GM19452 (cell line): ENCODE measurements at regions not wholly inside any gene's neighbourhood (a gene's known extent, or its start where the extent isn't known, plus 50 kb on each side); places are given as distances from the start of the nearest gene placed in this dataset.

Experiments used
- ATAC-seq: cut with Tn5 transposase; IDR thresholded peaks from one replicate; pipeline ENCODE4 v1.9.1; 2021; ENCODE audit not compliant: unreplicated experiment

DNA sequence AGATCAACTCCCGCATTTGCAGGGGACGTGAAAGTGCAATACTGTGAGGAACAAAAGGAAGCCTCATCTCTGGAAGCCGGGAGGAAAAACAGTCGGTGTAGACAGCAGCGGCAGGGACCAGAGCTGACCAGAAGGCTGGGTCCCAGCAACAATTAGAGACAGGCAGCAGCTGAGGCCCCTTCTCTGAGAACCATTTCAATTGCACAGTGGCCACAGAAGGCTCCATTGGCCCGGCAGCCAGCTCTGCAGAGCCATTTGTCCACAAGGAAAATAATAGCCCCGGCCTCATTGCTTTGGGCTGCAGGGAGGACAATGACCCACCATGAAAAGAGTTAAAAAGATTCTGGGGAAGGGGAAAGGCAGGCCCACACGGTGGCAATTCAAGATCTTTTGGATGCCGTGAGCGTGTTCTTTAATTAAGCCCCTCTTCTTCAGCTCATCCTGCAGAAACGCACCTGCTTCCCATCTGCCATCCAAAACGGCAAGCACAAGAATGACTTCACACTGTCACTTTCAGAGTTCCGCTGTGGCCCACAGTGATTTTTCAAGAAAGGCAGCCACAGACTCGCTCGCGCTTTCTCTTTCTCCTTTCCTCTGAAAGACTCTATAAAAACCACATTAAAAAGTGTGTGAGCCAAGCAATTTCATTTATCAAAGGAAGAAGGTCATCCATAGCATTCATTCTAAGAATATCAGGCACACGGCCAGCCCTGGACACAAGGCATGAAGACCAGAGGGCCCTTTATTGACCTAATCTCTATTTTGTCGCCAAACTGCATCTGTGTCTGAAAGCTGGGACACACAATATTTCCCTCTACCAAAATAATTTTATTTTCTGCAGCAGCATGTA lies 293.6 kb downstream of the SOX11 start:
- ATAC-seq: no peak

DNA sequence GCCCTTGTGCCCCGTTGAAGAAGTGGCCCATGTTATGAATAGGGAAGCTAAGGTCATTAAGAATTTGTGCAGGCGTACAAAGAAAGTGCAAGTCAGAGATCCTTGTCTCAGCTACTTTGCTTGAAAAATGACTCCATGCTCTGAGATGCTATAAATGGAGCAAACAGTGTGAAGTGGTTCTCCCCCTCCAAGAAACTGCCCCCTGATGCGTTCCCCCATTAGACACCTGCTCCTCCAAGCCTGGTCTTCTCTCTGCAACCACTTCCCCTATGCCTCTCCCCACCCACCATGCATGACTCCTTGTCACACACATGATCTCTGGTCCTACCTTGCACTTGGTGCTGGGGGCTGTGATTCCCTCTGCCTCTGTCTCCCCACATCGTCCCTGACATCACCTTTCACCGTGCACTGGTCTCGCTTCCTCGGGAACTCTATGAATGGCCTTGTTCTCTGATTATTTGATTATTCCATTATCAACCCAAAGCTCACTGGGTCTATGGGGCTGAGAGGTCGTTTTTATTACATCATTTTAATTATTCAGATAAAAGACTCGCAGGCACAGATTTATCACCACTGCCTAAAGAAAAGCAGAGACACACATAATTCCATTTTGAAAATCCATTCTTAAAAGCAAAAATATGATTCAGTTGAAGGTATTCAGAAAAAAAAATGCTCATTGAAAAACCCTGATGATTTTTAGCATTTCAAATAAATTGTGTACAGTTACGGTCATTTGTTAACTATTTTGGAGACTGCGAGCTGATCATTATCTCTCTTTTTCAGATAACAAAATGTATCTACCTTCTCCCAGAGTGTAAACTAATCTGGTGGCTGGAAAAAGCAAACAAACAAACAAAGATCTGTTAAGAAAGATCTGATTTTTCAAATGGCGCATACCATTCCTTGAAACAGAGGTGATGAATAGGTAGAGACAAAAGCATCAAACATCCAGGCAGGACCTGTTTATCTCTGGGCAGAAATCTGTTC lies 294.9 kb downstream of the SOX11 start:
- no peak for ATAC-seq

DNA sequence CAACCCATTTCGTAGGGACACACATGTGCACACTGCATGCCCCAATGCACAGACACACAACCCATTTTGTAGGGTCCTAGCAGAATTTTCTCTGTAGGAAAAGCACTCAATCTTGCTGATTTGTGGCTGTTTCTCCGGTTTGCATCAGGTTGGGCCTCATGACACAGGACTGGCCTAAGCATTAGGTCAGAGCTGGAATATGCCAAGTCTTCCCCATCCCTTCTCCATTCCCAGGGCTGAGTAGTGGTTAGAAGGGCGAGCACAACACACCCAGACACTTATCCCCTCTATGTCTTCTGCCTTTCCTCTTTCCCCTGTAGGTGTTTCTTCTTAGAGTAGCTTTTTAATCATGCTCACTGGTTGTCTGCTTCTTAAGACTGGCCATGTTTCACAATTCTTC lies 295.9 kb downstream of the SOX11 start:
- no peak for ATAC-seq

DNA sequence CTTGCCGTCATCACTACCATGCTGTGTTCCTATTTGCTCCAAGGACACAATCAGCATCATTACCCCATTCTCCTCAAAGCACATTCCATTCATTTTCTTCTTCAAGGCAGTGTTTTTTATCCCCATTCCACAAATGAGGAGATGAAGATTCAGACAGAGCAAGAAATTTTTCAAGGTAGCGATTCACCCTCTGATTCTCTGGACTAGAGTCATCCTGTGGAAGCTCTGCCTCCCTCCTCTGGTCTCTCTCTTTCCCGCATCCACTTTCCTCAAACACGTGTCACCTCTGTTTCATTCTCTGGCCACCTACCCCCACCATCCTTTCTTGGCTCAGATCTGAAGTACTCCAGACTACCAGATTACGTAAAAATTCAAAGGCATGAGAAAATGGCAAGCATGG lies 297.9 kb downstream of the SOX11 start:
- ATAC-seq: no peak

DNA sequence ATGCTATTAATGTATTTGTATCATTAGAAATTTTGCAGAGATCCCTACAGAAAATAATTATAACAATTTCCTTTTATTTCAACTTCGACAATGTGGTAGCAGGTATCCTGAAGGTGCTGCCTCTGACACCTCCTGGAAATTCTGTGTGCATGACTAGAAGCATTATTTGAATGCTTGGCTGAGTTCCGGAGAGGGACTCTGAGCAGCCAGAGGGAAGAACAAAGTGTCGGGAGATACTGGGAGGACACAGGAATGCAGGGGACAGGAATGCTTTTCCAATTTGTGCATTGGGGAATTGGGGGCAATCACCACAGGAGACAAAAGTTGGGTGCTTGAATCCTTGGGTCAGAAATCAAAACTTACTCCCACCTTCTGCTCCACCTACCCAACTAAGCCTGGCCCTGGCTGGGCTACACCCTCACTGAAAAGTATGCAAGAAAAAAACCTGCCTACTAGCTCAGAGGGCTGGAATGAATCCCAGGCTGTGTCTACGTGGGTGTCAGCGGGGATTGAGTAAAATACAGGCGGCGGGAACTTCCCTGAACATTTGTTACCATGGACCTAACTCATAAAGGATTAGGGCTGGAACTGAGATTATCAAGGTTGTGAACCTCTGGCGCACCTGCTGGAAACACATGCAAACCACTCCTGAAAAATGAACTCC lies 299.3 kb downstream of the SOX11 start:
- ATAC-seq: no peak

DNA sequence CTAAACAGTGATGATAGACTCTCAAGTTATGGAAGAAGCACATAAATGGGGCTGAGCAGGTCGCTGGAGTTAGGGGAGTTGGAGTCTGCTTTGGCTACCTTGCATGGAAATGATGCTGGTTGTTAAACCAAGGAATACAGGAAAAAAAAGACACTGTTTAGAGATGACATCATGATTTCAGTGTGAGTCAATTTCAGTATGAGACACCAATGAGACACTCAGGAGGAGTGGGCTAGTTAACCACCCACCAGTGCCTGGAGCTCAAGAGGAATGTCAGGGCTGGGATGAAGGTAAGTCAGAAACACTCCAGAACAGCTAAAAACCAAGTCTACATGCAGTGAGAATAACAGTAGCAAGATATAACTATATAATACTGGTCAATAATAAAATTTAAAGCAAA lies 303.6 kb downstream of the SOX11 start:
- no peak for ATAC-seq

DNA sequence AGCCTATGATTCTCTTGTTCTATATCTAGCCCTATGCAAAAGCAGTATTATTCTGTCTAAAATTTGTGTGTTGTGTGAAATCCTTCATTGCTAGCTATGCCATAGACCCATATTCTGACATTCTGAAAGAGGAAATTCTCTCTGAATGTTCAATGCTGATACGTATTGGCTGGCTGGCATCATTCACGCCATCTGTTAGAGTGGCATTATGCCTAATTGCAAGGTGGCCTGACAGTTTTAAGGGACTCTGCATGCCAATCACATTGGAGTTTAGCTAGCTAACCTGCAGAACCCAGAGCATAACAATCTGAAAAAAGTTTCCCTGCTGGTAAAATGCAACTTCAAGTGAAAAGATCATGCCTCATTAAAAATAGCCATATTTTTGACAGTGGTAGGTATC lies 316.0 kb downstream of the SOX11 start:
- no peak for ATAC-seq

DNA sequence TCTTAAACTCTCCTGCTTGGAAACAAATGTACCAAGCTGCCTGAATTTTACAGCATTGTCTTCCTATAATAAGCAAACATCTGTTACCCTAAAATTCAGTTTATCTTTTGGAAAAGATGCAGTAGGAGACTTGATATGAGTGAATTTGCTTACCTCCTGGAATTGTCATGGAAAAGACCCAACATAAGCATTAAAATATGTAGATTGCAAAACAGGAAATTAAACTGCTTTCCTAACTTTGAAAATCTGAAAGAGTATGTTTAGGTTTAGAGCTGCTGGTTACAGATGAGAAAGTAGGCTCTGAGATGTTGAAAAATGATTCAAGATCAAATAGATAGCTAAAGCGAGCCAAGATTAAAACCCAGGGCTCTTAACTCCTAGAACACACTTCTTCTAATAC lies 316.5 kb downstream of the SOX11 start:
- ATAC-seq: no peak

DNA sequence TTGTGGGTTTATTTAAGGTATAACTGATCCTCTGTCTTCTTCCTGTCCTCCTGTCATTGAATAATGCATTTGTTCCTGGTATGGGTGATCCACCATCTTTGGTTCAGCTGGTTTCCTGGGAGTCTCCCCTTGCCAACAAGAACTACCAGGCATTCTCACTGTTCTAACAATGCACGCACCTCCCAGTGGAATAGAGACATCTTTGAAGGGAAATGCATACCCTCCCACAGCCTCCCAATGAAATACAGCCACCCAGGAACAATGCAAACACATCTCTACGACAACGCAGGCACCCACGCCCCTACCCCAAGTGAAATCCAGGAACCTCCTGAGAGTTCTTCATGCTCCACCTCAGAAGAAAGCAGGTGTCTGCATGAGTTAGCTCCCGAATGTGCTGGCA lies 318.0 kb downstream of the SOX11 start:
- no peak for ATAC-seq

DNA sequence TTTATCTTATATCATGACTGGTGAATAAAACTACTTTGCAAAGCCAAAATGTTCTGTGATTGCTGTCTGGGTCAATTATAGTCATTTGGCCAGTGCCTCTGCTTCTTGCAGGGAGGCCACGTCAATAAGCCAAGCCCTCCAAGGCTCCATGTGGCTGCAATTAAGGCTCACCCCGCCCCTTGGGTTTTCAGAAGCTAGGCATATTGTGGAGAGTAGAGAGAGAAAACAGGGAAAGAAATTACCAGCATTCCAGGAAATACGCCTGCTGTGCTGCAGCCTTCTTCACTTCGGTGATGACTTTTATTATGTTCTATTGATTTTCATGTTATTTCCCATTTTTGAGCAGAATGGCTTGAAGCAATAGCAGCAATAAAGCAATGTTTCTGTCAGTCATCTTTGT lies 319.7 kb downstream of the SOX11 start:
- ATAC-seq: no peak

DNA sequence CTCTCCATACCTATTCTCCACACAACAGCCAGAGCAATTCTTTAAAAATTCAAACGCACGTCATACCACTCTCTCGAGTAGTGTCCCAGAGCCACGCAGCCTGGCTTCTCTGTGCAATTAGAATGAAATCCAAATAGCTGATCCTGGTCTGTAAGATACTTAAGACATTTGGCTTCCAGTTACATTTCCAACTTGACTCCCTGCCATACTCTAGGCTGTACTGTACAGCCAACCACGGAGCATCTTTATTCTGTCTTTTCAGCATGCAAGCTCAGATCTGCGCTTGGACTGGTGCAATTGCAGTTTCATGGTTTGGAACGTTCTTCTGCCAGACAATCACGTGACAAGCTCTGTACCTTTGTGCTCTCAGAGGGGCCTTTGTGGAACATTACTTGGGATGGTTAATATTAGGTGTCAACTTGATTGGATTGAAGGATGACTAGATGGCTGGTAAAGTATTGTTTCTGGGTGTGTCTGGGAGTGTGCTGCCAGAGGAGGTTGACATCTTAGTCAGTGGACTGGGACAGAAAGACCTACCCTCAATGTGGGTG lies 325.6 kb downstream of the SOX11 start:
- no peak for ATAC-seq

DNA sequence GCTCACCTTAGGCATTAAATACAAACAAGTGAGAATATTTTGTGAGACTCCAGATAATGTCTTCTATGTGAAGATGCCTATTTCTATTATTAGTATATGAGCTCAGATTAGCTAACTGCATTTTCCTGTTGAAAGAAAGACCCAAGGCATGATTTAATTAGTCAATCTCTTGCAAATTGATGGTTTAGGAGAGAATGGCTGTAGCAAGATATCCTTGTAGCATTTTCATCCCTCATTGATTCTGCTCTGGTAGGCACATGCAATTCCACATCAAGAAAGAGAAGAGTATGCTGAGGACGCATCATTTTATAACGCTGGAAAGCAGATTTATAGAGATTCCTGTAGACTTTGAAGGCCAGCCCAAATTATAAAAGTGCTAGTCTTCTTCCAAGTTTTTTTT lies 332.0 kb downstream of the SOX11 start:
- ATAC-seq: no peak

DNA sequence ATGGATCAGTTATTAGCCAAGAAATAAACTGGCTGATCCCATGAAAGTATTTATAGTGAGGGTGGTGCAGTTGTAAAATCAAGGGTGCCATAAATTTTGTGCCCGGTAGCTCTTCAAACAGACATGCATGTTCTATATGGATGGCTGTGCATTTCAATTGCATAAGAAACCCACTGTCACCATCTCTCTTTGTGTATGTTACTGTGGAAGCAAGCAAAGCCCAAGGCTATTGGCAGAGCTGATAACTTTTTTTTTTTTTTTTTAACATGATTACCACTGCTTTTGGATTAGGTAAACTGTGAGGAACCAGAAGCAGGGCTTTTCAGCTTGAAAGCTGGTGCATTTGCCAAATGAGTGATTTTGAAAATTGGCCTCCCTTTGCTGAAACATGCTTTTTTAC lies 332.6 kb downstream of the SOX11 start:
- no peak for ATAC-seq

DNA sequence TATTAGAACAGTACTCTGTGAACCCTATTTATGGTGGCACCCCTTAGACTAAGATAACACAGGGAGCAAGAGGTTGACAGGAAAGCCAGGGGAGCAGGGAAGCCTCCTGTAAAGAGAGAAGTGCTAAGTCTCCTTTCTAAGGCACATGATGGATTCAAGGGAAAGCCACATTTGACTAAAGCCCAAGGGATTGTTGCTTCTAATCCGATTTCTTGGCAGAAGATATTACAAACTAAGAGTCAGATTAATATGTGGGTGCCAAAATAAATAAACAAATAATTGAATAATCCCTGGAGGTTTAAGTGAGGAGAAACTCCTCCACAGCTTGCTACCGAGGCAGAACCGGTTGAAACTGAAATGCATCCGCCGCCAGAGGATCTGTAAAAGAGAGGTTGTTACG lies 333.2 kb downstream of the SOX11 start:
- no peak for ATAC-seq

DNA sequence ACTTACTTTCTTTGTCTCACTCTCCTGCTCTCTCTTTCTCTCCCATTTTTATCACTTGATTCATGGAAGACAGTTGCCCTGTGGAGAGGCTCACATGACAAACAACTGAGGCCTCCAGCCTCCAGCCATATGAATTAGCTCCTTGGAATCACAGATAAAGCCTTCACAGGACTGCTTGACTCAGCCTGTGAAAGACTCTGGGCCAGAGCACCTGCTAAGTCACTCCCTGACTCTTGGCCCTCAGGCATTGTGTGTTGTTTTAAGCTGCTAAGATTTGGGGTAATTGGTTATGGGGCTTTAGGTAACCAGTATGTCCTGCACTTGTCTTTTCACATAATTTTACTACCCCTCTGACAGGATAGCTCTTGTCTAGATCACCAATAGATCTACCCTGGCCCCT lies 334.9 kb downstream of the SOX11 start:
- ATAC-seq: no peak

DNA sequence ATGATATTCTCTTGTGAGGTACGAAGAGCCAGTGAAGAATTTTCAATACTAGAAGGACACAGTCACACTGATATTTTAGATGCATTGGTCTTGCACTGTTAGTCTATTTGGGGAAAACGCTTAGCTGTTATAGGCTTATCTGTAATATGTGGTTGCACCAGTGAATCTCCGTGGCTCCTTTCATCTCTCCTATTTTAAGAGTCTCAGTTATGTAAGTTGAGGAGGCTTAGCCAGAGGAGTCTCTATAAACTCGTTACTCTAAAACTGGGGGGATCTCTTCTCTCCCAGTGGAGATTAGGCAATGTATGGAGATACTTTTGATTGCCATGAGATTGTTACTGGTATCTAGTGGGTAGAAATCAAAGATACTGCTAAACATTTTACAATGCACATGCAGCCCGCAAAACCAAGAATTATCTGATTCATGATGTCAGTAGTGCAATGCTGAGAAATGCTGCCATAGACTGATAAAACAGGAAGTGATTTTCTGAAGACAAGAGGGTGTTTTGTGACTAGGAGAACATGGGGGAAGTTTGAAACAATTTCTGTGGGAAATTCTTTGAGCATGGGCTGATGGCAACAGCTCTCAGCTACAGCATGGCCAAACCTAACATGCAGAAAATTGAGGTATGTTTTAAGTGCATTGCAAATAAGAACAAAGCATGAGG lies 339.1 kb downstream of the SOX11 start:
- ATAC-seq: no peak

DNA sequence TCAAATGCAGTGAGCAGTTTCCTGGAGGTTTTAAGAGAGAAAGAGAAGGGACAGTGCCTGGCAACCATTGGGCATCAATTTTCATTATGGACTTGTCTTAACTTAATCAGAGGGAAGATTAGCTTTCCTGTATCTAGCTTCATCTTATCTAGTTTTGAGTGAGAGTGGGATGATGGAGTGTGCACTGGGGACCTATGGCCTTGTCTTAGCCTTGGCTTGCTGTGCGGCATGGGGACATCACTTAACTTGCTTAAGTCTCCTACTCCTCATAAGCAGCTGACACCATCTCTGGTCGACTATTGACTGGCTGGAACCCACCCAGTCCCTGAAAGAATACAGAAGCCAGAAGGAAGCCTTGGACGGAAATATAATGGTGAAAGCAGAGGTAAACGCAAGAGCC lies 344.0 kb downstream of the SOX11 start:
- ATAC-seq: no peak

DNA sequence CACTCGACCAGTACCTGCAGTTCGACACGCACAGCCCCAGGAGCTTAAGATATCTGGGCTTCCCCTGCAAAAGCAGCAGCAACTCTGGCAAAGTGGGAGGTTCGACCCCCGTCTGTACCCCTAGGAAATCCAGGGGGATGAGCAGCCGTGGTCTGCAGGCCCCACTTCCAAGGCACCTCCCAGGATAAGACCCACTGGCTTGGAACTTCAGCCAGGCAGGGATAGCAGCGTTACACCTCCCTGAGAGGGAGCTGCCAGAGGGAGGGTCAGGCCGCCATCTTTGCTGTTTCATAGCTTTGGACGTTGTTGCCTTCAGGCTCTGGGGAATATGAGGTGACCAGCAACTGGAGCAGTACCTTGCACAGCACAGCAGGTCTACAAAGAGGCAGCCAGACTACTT lies 351.1 kb downstream of the SOX11 start:
- no peak for ATAC-seq

DNA sequence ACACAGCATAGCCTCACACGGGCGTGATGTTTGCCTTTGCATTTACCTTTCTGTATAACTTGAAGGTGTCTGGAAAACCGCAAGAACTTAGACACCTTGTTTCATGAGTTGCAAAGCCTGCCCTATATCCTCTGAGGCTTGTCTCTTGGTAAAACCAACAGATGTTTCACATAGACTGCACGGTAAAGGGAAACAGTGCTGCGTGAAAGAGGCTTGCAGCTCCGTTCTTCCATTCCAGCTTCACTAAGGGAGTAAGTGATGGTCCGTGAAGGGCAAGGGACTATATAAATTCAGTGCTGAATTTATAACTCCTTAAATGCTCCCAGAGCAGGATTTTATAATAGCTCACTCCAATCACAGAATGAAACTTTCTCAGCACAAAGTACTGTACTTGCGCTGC lies 360.5 kb downstream of the SOX11 start:
- ATAC-seq: no peak

DNA sequence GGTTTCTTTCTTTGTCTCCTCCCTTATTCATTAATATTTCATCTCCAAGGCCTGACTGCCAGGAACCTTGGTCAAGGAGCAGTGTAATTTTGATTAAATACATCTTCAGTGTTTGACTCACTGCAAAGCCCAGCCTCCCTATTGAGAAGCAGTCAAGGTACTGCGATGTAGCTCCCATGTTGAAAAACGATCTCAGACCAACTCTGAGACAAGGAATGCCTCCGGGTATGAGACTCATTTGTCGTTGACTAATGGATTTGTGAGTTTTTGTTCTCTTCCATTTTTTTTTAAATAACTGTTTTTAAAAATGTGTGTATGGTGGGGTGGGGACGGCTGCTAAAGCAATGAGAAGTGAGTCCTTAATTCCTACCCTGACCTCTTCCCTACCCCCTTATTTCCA lies 361.6 kb downstream of the SOX11 start:
- ATAC-seq: no peak
